ENCODE measurements at regions not wholly inside any gene's neighbourhood (a gene's known extent, or its start where the extent isn't known, plus 50 kb on each side); places are given as distances from the start of the nearest gene placed in this dataset.

- TF ChIP-seq CTCF (IDR thresholded peaks at IDR 0.05) (no peak), POLR2A (IDR thresholded peaks at IDR 0.05) (no peak)
These were observed 239.8 kb upstream of the IGFBP3 start for GRCh38 chr7:46160861-46161260.

Data from heart left ventricle (tissue), 13 donors.